Coronary artery (tissue), 2 donors: ENCODE measurements at regions not wholly inside any gene's neighbourhood (a gene's known extent, or its start where the extent isn't known, plus 50 kb on each side); places are given as distances from the start of the nearest gene placed in this dataset.

Source experiments
- DNase-seq: peaks from one replicate; pipeline ENCODE4 v3.0.0-alpha.2; 2017; ENCODE audit warnings: low spot score
- H3K27ac ChIP-seq, 2 donors: fragments of 200-600 bp; sonication (generic); one replicate each; pipeline ENCODE4 v1.5.1; 2016 to 2019
- H3K4me3 ChIP-seq: fragments of 200-600 bp; sonication (generic); 2 replicates; pipeline ENCODE4 v1.5.1; 2016; ENCODE audit warnings: mild to moderate bottlenecking, moderate library complexity
- TF ChIP-seq, protein P1 (sequence below): fragments of 200-600 bp; sonication (generic); IDR thresholded peaks from one replicate; pipeline ENCODE4 v1.5.1; 2019; ENCODE audit warnings: antibody characterized with exemption

DNA sequence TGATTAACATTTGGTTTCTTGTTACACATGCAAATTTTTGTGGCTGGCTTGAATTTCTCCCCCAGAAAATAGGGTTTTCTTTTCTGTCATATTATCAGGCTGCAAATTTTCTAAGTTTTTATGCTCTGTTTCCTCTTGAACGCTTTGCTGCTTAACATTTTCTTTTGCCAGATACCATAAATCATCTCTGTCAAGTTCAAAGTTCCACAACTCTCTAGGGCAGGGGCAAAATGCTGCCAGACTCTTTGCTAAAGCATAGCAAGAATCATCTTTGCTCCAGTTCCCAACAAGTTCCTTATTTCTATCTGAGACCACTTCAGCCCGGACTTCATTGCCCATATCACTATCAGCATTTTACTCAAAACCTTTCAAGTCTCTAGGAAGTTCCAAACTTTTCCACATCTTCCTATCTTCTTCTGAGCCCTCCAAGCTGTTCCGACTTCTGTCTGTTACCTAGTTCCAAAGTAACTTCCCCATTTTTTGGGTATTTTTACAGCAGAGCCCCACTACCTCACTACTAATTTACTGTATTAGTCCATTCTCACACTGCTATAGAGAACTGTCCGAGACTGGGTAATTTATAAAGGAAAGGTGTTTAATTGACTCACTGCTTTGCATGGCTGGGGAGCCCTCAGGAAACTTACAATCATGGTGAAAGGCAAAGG, 486.9 kb upstream of the NCAM2 start:
- TF ChIP-seq, protein P1, sequence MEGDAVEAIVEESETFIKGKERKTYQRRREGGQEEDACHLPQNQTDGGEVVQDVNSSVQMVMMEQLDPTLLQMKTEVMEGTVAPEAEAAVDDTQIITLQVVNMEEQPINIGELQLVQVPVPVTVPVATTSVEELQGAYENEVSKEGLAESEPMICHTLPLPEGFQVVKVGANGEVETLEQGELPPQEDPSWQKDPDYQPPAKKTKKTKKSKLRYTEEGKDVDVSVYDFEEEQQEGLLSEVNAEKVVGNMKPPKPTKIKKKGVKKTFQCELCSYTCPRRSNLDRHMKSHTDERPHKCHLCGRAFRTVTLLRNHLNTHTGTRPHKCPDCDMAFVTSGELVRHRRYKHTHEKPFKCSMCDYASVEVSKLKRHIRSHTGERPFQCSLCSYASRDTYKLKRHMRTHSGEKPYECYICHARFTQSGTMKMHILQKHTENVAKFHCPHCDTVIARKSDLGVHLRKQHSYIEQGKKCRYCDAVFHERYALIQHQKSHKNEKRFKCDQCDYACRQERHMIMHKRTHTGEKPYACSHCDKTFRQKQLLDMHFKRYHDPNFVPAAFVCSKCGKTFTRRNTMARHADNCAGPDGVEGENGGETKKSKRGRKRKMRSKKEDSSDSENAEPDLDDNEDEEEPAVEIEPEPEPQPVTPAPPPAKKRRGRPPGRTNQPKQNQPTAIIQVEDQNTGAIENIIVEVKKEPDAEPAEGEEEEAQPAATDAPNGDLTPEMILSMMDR = no peak
- Histone ChIP-seq H3K27ac (no peak overlapping the region), H3K4me3 (no peak overlapping the region)
- no peak for DNase-seq

DNA sequence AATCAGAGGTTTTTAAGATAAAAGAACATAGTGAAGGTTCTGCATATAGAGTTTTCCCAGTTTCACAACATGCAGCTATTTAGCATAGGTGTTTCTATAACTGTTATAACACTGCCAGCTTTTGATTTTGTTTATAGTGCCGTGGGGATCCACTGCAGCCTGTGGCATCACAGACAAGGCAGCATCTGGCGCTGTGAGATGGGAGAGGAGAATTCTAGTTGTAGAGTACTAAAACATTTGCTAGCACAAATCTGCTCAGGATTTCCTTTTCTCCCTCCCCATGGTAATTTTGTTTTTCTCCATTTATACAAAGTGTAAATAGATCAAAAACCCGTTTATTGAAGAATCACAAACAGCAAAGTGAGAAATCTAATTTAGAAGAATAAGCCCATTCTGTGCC, 482.8 kb upstream of the NCAM2 start:
- Histone ChIP-seq H3K4me3 (no peak overlapping the region), H3K27ac (no peak overlapping the region)
- no peak for DNase-seq
- TF ChIP-seq, protein P1 = no peak

DNA sequence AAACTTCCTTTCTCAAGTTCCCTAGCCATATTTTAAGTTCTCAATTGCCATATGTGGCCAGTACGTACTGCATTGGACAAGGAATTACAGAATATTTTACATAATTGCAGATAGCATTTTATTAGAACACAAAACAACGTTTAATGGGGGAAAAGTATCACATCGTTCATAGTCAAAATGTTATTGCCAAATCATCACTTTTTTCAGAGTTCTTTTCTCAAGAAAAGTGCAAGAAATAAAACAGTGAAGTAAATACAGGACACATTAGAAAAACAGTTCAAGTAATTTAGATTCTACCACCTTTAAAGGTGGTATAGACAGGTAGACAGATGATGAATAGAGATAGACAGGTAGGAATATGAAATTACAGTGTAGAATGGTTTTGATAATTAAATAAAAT, 479.1 kb upstream of the NCAM2 start:
- no peak for DNase-seq
- no peak overlapping the region for H3K4me3 ChIP-seq
- TF ChIP-seq, protein P1 = no peak
- no peak overlapping the region for H3K27ac ChIP-seq

DNA sequence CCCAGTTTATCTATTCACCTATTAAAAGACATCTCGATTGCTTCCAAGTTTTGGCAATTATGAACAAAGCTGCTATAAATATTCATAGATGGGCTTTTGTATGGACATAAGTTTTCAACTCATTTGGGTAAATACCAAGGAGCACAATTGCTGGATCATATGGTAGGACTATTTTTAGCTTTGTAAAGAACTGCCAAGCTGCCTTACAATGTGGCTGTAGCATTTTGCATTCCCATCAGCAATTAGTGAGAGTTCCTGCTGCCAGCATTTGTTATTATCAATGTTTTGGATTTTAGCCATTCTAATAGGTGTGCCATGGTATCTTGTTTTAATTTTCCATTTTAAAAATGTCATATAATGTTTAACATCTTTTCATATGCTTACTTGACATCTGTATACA, 475.6 kb upstream of the NCAM2 start:
- no peak overlapping the region for H3K27ac ChIP-seq
- no peak for DNase-seq
- no peak overlapping the region for H3K4me3 ChIP-seq
- TF ChIP-seq, protein P1 = no peak

DNA sequence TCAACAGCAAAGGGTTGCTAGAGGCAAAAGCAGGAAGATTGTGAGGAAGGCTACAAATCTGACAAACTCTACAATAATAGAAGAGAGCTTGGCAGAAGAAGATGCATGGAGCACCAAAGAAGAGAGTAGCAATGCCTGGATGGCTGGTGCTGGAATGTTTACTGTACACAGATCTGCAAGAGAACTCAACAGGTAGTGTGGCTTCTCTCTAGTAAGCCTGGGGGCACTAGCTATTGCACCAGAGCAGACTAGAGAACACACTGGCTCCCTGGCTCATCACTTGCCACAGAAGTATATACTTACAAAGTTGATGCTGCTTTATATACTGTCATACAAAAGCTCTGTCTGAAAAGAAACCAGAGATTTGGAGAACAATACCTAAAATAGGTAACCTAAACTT, 475.0 kb upstream of the NCAM2 start:
- DNase-seq = no peak
- H3K4me3 ChIP-seq = no peak overlapping the region
- TF ChIP-seq, protein P1 = no peak
- no peak overlapping the region for H3K27ac ChIP-seq

DNA sequence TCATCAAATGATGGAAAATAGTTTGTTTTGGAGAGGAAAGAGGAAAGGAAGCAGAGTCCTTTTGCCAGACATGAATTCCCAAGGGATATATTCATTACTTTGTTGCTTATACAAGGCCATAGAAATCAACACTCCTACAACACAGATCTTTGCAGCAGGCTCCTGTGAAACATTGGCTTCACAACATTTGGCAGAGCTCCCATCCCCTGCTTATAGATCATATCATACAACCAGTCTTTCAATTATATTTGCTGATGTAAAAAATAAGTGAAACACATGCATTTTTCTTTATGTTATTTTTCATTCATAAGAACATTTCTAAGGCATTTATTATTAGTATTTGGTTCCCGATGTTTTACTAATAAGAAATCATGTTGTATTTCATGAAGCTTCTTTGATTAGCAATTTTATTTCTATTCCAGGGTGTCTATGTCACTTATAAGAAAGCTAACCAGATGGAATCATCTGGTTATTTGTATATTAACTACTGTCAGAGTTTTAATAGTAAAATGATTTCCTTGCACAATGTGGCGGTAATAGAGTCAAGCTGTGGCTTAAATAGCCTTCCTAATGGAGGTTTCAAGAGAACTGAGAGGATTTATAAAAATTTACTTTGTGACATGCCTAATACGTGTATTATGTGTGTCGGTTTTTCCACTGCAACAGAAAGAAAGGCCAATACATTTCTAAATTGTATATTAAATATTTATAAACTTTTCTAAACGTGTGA, 470.3 kb upstream of the NCAM2 start:
- TF ChIP-seq, protein P1 = no peak
- no peak overlapping the region for H3K27ac ChIP-seq
- no peak overlapping the region for H3K4me3 ChIP-seq
- no peak for DNase-seq

DNA sequence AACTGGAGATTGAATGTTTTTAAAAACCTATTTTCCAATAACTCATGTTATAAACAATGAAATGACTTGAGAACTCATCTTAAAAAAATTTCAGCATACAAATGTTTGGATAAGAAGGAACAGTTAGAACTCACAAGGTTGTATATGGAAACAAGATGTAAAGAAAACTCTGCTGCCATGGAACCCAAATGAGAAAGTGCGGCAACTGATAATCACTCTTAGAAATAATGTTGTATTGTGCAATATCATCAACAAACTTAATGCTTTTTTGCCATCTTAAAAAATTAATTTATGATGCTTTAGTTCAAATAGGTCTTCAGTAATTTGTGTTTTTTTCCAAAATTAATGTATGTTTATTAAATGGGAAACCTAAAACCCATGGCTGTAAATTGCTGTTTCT, 461.1 kb upstream of the NCAM2 start:
- DNase-seq = no peak
- TF ChIP-seq, protein P1 = no peak

More for the DNA sequence above, 461.1 kb upstream of the NCAM2 start:
- Histone ChIP-seq H3K27ac (no peak overlapping the region), H3K4me3 (no peak overlapping the region)
